ENCODE measurements at regions not wholly inside any gene's neighbourhood (a gene's known extent, or its start where the extent isn't known, plus 50 kb on each side); places are given as distances from the start of the nearest gene placed in this dataset.
A peak's percentile ranks its signal among the peaks of the same experiment; 100 is the strongest.
"Not testable (repeated sequence)": the region's sequence is repeated elsewhere in the genome, so short reads cannot be mapped to it uniquely, and the experiment has no call there.

DNA sequence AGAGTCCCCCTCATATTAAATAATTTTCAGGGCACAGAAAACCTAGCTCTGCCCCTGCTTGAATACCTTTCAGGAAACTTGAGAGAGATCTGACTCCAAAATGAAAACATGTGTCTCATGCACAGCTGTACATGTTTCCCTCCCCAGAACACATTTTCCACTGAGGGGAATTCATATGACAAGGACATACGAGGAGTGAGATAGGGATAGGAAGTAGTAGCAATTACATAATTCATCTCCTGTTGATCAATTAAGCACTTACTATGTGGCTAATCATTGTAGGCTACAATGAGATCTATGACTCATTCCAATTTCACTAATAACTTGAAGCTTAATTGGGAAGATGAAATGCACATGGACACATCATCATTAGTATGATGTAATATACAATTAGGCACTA is 302.1 kb downstream of the PCDH11X start:
- not testable (repeated sequence) for DNase-seq (ENCODE audit: low read depth)

DNA sequence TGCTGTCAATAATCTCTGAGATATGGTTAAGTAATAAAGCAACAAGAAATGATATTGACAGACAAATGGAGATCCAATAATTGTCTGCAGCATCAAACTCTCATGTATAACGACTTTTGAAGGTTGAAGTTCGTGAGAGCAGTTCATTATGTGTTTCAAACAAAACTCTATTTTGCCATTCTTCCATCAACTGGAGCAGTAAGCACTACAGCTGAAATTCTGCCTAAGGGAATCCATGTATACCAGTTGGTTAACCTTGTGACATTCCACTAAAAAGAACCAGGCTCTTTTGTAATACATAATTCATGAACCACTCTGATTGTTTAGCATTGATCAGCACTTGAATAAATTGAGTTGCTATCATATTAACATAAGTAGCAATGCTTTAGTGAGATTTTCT is 311.6 kb downstream of the PCDH11X start:
- not testable (repeated sequence) for DNase-seq (ENCODE audit: low read depth)

DNA sequence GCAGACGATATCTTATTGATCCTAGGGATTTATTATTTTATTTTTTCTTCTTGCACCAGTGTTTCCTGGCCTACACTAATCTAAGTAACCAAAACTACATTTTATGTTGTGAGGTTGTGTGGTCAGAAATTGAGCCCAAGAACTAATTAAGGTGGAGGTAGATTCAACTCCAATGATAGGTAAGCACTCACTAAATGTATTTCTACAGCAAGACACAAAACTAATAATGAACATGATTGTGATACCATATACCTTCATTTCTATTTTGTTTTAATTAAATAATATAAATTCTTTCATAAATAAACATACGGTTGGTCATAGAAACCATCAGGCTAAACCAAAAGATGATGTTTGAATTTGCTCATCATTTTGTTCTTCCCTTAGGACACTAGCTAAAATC is 319.0 kb downstream of the PCDH11X start:
- DNase-seq (ENCODE audit: low read depth), result not testable (repeated sequence)

DNA sequence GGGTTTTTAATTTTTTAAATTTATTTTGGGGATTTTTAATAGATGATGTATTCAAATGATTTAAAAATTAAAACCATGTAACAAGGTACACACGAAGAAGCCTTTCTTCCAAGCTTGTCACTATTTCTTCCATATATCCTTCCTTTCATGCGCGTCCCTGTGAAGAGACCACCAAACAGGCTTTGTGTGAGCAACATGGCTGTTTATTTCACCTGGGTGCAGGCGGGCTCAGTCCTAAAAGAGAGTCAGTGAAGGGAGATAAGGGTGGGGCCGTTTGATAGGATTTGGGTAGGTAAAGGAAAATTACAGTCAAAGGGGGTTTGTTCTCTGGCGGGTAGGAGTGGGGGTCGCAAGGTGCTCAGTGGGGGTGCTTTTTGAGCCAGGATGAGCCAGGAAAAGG is 320.9 kb downstream of the PCDH11X start:
- not testable (repeated sequence) for DNase-seq (ENCODE audit: low read depth)

DNA sequence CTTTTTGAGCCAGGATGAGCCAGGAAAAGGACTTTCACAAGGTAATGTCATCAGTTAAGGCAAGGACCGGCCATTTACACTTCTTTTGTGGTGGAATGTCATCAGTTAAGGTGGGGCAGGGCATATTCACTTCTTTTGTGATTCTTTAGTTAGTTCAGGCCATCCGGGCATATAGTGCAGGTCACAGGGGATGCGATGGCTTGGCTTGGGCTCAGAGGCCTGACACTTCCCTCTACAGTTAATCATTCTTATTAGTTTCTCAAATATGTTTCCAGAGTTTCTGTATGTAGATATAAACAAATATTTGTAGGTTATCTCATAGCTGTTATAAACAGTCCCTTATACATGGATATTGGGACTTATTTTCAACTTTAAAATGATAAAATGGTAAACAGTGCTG is 326.5 kb downstream of the PCDH11X start:
- DNase-seq (ENCODE audit: low read depth), result not testable (repeated sequence)

DNA sequence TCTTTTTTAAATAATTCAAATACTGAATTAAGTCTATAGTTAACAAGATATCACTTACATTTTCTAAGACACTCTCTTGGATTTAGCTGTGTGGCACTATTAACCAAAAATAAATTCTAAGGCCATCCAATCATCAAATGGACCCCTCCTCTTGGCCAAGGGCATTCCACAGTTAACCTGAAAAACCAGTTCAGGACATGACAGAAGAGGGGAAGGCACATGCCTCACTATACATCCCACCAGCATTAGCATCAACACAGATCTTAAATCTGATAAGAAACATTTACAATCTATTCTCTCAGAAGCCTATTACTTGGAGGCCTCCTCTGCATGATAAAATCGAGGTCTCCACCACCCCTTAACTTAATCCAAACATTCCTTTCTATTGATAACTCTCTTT is 327.5 kb downstream of the PCDH11X start:
- not testable (repeated sequence) for DNase-seq (ENCODE audit: low read depth)

DNA sequence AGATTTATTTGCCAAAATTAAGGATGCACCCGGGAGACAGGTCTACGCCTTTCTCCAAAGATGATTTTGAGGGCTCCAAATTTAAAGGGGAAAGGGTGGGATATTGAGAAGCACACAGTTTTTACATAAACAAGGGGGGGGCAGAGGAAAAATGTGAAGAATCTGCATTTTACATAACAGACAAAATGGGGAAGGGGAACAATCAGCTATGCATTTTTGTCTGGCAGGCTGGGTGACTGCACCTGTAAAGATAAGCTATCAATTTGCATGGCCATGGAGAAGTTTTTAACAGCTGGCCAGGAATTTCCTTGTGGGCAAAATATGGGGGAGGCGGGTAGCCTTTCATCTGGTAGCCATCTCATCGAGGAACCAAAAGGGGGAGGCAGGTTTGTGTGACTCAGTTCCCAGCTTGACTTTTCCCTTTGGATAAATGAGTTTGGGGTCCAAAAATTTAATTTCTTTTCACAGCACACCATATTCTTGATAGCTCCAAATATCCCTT is 331.3 kb downstream of the PCDH11X start:
- DNase-seq (ENCODE audit: low read depth), result not testable (repeated sequence)

DNA sequence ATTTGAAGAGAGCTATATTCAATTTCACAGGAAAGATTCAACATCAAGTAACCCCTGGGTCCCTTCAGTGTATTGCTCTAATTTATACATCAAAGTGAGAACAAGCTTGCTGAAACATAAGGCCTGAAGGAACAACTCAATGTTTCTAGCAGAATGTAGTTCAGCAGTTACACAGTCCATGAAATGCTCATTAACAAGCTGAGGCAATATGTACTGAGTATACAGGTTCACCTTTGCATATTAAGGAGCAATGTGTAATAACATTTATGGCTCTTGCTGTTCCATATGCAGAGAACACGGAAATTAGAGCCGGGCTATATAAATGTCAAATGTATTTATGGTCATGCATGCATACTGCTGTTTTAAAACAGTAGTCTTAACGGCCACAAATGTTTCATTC is 338.5 kb downstream of the PCDH11X start:
- DNase-seq (ENCODE audit: low read depth), result not testable (repeated sequence)

DNA sequence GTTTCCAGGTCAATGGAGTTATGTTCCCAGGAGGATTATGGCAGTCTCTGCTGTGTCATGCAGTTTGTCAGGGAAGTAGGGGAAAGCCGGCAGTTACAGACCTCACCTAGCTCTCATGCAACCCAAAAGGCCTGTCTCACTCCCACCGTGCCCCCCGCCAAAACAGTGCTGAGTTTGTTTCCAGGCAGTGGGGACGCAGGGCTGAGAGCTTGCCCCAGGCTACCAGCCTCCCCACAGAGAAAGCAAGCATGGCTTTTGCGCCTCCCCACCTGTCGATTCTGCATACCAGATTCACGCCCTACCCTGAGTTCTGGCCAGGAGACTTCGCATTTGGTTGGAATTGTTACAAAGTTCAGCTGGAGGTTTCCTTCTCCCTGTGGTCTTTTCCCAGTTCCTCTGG is 383.9 kb downstream of the PCDH11X start:
- not testable (repeated sequence) for DNase-seq (ENCODE audit: low read depth)

DNA sequence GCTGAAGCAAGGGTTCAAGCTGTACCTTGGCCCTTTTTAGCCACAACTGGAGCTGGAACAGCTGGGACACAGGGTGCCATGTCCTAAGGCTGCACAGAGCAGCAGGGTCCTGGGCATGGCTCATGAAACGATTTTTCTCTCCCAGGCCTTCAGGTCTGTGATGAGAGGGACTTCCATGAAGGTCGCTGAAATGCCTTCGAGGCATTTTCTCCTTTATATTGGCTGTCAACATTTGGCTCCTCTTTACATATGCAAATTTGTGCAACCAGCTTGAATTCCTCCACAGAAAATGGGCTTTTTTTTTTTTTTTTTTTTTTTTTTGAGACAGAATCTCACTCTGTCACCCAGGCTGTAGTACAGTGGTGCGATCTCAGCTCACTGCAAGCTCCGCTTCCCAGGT is 430.8 kb downstream of the PCDH11X start:
- DNase-seq (ENCODE audit: low read depth), result no peak

DNA sequence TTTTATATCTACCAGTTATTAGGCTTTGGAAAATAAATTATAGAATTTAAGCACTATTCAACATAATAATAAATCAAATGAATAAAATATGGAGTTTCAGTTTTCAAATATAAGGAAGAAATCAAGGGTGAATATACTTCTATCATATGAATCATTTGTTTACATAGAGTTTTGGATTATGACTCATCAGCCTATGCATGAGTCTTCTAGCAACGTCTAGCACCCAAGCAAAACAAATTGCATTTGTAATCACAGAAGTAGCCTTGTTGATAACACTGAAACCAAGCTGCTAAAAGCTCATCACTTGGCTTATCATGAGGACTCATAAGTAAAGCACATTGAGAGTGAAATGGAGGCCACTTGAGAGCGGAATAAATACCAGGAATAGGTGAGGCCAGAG is 434.6 kb downstream of the PCDH11X start:
- peak; percentile 0 for DNase-seq (ENCODE audit: low read depth)

DNA sequence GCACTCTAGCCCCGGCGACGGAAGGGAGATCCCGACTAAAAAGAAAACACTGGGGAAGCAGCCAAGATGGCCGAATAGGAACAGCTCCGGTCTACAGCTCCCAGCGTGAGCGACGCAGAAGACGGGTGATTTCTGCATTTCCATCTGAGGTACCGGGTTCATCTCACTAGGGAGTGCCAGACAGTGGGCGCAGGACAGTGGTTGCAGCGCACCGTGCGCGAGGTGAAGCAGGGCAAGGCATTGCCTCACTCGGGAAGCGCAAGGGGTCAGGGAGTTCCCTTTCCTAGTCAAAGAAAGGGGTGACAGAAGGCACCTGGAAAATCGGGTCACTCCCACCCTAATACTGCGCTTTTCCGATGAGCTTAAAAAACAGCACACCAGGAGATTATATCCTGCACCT is 435.8 kb downstream of the PCDH11X start:
- DNase-seq (ENCODE audit: low read depth), result not testable (repeated sequence)

DNA sequence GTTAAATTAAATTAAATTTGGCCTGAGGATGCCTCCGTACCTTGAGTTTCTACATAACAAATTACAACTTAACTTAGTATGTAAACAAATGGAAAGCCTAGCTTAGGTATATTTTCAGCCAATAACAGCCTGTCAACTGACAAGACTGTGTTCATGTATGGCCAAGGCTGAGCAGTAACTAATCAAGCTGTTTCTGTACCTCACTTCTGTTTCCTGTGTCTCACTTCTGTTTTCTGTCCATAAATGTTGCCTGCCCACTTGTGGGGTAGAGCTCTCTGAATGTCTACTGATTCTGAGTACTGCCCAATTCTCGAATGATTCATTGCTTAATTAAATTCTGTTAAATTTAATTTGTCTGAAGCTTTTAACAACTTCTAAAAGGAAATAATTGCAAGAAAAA is 445.2 kb downstream of the PCDH11X start:
- DNase-seq (ENCODE audit: low read depth), result no peak

DNA sequence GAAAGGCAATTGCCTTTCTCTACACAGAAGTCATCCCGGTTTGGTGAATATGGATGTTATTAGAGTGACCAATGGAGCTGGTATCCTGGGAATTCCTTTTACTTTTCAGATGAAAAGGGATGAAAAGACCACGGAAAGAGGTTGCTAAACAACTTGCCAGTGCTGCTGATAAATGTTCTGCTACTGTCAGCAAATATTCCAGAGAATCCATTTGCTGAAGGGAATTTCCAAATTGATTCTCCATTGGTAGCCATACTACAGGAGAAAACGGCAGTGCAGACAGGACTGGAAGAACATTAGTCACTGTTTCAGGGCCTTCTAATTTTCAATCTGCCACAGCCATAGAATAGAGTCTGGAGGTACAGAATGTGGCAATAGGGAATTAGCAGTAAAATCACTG is 451.5 kb downstream of the PCDH11X start:
- no peak for DNase-seq (ENCODE audit: low read depth)

DNA sequence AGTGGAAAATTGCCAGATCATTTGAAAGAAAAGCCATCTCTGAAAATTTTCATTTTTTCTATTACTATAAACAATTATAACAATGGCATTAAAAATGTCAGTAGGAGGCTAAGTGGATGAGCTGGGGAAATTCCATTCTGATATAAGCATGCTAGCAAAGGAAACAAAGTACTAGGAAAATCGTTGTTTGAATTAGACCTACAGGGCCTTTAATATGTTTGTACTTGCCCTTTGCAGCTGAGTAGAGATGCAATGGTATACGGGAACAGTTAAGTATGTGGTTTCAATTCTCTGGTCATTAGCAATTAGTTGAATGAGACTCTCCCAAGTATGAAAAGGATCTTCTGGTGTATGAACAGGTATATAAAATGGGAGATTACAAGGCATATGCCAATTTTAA is 452.2 kb downstream of the PCDH11X start:
- no peak for DNase-seq (ENCODE audit: low read depth)

DNA sequence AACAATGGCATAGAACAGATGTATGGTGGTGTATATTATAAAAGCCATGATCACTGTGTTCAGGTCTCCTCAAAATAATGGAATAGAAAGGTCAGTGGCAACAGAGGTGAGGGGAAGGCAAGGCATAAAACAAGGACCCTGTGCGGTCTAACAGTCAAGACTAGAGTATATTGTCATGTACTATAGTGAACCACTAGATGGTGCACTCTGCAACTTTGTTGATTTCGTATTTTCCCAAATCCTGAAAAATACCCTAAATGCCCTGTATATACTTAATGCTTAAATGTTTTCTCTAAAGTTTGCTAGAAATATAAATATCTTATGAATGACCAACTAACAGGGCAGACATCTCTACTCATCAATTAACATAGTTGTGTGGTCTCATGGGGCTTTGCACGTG is 453.0 kb downstream of the PCDH11X start:
- DNase-seq (ENCODE audit: low read depth), result peak; percentile 0

DNA sequence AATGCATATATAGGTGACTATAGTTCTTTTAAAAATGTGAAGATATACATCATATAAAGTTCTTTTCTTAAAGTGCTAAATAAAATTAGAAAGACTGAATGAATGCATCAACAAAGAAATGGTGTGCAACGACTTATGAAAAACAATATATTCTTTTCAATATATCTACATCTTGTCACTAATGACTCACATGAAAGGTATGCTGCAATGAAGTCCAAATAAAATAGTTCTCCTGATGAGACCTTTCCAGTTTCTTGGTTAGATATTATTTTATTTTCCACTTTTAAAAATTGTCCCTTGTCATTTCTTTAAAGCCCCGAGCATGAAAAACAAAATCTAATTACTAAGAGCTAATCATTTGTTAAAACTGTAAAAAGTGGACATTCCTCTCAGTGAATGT is 462.1 kb downstream of the PCDH11X start:
- DNase-seq (ENCODE audit: low read depth), result no peak

DNA sequence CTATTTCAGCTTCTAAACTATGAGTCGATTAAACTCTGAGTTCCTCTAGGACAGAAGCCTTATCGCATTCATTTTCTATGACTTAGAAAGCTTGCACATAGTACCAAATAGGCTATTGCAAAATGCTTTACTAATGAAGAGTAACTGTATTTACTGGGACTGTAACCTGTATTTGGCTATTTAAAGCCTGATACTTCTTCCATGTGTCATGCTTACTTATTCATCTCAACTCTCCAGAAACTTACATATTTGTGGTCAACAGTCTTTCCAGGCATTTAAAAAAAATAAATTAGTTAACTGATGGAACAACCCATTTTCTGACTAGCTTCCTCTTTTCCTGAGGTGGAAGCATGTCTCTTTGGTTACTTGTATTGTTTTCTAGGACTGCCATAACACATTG is 467.9 kb downstream of the PCDH11X start:
- no peak for DNase-seq (ENCODE audit: low read depth)

DNA sequence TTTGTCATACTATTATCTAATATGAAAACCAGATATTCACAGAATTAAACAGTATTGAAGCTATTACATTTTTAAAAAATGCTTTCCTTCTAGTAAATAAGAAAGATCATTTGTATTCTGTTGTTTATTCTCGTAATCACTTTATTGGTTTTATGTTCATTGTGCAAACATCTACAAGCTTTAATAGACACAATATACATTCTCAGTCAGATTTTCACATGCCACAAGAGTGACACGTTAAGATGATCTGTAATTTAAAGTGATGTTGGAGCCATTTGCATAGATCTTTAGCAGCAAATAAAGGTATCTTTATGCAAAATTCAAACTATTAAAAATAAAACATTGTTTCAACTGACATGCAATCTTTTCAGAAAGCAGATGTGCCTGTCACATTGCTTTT is 469.9 kb downstream of the PCDH11X start:
- no peak for DNase-seq (ENCODE audit: low read depth)

DNA sequence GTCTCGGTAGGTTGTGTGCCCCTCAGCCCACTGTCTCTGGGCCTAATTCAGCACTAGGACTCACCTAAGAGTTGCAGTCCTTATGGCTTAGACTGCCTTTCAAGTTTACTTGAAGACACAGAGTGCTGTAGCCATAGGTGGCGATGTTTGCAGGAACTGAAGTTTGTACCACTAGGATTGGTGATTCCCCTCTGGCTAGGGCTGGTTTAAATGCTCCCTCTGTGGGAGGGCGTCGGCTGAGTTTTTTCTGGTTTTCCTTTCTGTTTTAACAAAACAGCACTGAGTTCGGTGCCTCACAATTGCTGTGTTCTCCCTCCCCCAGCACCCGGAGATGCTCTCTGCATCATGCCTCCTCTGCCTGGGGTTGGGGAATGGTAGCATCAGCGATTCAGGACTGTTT is 480.9 kb downstream of the PCDH11X start:
- no peak for DNase-seq (ENCODE audit: low read depth)

DNA sequence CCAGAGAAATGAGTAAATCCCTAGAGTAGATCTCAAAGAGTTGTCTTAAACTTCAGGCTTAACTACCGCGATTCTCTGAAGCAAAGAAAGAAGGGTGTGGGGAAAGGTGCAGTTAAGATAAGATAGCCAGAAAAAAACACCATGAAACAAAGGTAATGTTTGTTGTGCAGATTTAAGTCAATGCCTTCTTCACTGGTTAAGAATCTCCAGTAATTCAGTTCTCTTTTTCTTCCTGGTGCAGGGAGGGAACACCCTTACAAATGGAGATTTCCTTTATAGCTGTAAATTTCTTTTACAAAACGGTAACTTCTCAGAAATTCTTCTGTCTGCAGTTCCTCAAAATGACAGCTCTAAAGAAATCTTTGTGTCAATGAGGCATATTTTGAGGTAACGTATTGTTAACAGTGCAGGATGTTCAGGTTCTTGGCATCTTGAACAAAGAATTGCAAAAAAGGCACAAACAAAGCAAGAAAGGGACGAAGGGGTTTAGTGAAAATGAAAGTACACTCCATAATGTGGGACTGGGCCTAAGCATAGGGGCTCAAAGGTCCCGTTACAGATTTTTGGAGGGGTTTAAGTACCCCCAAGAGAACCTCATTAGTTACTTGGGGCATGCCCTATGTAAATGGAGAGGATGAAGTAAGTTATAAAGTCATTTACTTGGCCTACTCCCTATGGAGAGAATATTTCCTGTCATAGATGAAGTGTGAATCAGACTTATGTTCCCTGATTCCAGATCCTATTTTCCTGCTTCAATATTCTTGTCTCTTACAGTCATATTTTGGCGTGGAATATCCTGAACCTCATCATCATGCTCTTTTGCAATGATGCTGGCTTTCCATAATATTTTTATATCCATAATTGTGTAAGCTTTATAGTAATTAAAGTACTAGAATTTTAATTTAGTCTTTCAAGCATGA is 492.0 kb downstream of the PCDH11X start:
- DNase-seq (ENCODE audit: low read depth), result no peak

DNA sequence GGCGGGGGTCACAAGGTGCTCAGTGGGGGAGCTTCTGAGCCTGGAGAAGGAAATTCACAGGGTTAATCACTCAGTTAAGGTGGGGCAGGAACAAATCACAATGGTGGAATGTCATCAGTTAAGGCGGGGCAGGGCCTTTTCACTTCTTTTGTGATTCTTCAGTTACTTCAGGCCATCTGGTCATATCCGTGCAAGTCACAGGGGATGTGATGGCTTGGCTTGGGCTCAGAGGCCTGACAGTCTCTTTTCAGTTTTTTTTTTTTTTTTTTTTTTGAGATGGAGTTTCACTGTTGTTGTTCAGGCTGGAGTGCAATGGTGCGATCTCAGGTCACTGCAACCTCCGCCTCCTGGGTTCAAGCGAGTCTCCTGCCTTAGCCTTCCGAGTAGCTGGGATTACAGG is 499.4 kb downstream of the PCDH11X start:
- not testable (repeated sequence) for DNase-seq (ENCODE audit: low read depth)

DNA sequence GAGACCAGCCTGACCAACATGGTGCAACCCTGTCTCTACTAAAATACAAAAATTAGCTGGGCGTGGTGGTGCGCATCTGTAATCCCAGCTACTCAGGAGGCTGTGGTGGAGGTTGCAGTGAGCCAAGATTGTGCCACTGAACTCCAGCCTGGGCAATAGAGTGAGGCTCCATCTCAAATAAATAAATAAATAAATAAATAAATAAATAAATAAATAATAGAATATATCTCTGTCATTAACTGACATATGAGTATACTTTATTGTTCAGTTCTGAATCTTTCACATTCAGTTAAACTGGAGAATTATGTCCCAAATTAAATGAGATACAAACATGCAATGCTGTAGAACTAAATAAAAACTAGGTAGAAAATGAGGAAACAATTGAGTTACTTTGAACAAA is 501.2 kb downstream of the PCDH11X start:
- DNase-seq (ENCODE audit: low read depth), result not testable (repeated sequence)

DNA sequence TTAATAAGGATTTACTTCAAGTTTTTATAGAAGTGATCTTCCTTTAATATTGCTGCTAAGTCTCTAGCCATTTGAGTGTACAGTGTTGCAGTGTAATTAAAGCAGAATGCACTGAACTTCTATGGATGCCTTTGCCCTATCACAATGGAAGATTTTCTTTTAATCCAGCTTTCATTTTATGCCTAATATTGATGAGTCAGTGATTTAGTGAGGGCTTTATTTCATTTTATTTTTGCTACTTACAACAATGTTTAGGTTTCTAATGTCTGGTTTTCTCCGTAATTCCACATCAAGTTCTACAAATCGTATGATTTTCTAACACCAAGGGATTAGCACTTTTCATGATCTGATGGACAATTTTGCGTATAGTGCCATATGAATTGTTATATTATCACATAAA is 504.1 kb downstream of the PCDH11X start:
- no peak for DNase-seq (ENCODE audit: low read depth)
